ENCODE measurements at regions not wholly inside any gene's neighbourhood (a gene's known extent, or its start where the extent isn't known, plus 50 kb on each side); places are given as distances from the start of the nearest gene placed in this dataset.

DNA sequence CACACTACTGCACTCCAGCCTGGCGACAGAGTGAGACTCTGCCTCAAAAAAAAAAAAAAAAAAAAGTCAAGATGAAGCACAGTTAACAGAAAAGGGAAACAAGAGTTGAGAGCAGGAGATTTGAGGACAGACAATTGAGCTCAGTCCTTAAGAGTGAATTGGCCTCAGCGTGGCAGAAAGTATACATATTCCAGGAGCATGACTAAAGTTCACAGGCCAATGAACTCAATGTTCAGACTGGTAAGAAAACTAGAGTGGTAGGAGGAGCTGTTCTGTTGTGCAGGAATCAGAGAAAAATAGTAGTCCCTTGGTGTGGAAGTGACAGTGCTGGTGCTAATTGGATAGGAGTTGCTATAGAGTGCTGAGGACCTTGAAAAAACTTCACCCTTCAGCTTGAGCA lies 60.0 kb downstream of the NRN1 start:
- no peak for FAIRE-seq
- 0% methylated on average over 2 of the region's 2 CpGs for WGBS (ENCODE audit: insufficient coverage, low coverage, missing lambda C conversion rate)
- Histone ChIP-seq H2AFZ (ENCODE audit: low read depth, low read length) (no peak overlapping the region), H3K36me3 (ENCODE audit: control insufficient read depth, insufficient read depth, low read length) (no peaks in the 10 kb centered on the region), H3K9me3 (replicated peaks; ENCODE audit: control insufficient read depth, insufficient read depth, low read depth, low read length) (no peaks in the 10 kb centered on the region), H3K79me2 (ENCODE audit: control insufficient read depth, insufficient read depth, low read length) (no peaks in the 10 kb centered on the region), H3K9ac (ENCODE audit: insufficient read depth in 1 of 2, low read depth in 2 of 2, low read length in 2 of 2) (no peak overlapping the region), H3K4me2 (ENCODE audit: insufficient read depth, low read length) (no peak overlapping the region), H3K4me1 (replicated peaks in 1 of 2; ENCODE audit: control insufficient read depth in 2 of 2, insufficient read depth in 2 of 2, low read length in 2 of 2) (no peaks in the 10 kb centered on the region), H3K27me3 (ENCODE audit: control insufficient read depth in 2 of 2, insufficient read depth in 2 of 2, low read length in 2 of 2) (no peaks in the 10 kb centered on the region), H3K4me3 (no peak overlapping the region), H3K27ac (ENCODE audit: extremely low read depth, low read depth, low read length) (no peak overlapping the region), H3K9me1 (ENCODE audit: control insufficient read depth, insufficient read depth, low read length) (no peaks in the 10 kb centered on the region), H4K20me1 (replicated peaks; ENCODE audit: control insufficient read depth, insufficient read depth, low read length) (no peaks in the 10 kb centered on the region)
- in situ Hi-C loops (cut with MboI) = no loop called here
- DNase-seq (ENCODE audit: extremely low read depth in 1 of 4, low spot score in 3 of 4) = no peak
- ChIA-PET CTCF (ENCODE audit: low intra/inter-chr PET ratio) (no interaction called here), POLR2A (no interaction called here)
- no peak for TF ChIP-seq TFAM (CRISPR knock-in tag; conservative IDR thresholded peaks at IDR 0.05)
- no peak for TF ChIP-seq MAZ (CRISPR knock-in tag; conservative IDR thresholded peaks at IDR 0.05 in 1 of 2, IDR thresholded peaks at IDR 0.05 in 1 of 2)
- TF ChIP-seq, protein P1, sequence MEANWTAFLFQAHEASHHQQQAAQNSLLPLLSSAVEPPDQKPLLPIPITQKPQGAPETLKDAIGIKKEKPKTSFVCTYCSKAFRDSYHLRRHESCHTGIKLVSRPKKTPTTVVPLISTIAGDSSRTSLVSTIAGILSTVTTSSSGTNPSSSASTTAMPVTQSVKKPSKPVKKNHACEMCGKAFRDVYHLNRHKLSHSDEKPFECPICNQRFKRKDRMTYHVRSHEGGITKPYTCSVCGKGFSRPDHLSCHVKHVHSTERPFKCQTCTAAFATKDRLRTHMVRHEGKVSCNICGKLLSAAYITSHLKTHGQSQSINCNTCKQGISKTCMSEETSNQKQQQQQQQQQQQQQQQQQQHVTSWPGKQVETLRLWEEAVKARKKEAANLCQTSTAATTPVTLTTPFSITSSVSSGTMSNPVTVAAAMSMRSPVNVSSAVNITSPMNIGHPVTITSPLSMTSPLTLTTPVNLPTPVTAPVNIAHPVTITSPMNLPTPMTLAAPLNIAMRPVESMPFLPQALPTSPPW (CRISPR knock-in tag; IDR thresholded peaks at IDR 0.05) = no peak
- no peak for TF ChIP-seq PTBP1 (IDR thresholded peaks at IDR 0.05; ENCODE audit: low read depth, low read length)
- TF ChIP-seq MEF2D (tag; conservative IDR thresholded peaks at IDR 0.05; ENCODE audit: low read depth) = no peak
- TF ChIP-seq ZNF780A (CRISPR knock-in tag; IDR thresholded peaks at IDR 0.05) = no peak
- no peak for TF ChIP-seq ZNF57 (CRISPR knock-in tag; IDR thresholded peaks at IDR 0.05)
- TF ChIP-seq PTTG1 (tag; IDR thresholded peaks at IDR 0.05; ENCODE audit: low read depth) = no peak
- TF ChIP-seq MCM5 (IDR thresholded peaks at IDR 0.05; ENCODE audit: low read depth) = no peak
- TF ChIP-seq CHD2 (IDR thresholded peaks at IDR 0.05; ENCODE audit: low read depth, low read length) = no peak
- no peak for TF ChIP-seq RHOXF2B (CRISPR knock-in tag; conservative IDR thresholded peaks at IDR 0.05)
- no peak for TF ChIP-seq ESRRA (IDR thresholded peaks at IDR 0.05; ENCODE audit: borderline replicate concordance, low read depth)
- TF ChIP-seq, protein P2, sequence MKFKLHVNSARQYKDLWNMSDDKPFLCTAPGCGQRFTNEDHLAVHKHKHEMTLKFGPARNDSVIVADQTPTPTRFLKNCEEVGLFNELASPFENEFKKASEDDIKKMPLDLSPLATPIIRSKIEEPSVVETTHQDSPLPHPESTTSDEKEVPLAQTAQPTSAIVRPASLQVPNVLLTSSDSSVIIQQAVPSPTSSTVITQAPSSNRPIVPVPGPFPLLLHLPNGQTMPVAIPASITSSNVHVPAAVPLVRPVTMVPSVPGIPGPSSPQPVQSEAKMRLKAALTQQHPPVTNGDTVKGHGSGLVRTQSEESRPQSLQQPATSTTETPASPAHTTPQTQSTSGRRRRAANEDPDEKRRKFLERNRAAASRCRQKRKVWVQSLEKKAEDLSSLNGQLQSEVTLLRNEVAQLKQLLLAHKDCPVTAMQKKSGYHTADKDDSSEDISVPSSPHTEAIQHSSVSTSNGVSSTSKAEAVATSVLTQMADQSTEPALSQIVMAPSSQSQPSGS (CRISPR knock-in tag; IDR thresholded peaks at IDR 0.05) = no peak
- TF ChIP-seq, protein P3, sequence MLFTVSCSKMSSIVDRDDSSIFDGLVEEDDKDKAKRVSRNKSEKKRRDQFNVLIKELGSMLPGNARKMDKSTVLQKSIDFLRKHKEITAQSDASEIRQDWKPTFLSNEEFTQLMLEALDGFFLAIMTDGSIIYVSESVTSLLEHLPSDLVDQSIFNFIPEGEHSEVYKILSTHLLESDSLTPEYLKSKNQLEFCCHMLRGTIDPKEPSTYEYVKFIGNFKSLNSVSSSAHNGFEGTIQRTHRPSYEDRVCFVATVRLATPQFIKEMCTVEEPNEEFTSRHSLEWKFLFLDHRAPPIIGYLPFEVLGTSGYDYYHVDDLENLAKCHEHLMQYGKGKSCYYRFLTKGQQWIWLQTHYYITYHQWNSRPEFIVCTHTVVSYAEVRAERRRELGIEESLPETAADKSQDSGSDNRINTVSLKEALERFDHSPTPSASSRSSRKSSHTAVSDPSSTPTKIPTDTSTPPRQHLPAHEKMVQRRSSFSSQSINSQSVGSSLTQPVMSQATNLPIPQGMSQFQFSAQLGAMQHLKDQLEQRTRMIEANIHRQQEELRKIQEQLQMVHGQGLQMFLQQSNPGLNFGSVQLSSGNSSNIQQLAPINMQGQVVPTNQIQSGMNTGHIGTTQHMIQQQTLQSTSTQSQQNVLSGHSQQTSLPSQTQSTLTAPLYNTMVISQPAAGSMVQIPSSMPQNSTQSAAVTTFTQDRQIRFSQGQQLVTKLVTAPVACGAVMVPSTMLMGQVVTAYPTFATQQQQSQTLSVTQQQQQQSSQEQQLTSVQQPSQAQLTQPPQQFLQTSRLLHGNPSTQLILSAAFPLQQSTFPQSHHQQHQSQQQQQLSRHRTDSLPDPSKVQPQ (CRISPR knock-in tag; IDR thresholded peaks at IDR 0.05; ENCODE audit: borderline replicate concordance) = no peak
- TF ChIP-seq HIVEP1 (CRISPR knock-in tag; IDR thresholded peaks at IDR 0.05) = no peak
- no peak for ATAC-seq
- intact Hi-C loops (cut with micrococcal nuclease) = no loop called here
- BruUV-seq (replicated peaks) = no TSS peak

All from K562 (cell line).